ENCODE measurements at regions not wholly inside any gene's neighbourhood (a gene's known extent, or its start where the extent isn't known, plus 50 kb on each side); places are given as distances from the start of the nearest gene placed in this dataset.
"Not testable (repeated sequence)": the region's sequence is repeated elsewhere in the genome, so short reads cannot be mapped to it uniquely, and the experiment has no call there.

GRCh38 chr16:88204131-88205110, 178.3 kb upstream of the ZNF469 start:
- POLR2A ChIA-PET; CTCF ChIA-PET (ENCODE audit: unreplicated experiment); H3K79me2 ChIP-seq (ENCODE audit: insufficient read depth, low read depth, low read length); H3K27ac ChIP-seq (ENCODE audit: low read depth, low read length, poor library complexity, severe bottlenecking); DNase-seq (ENCODE audit: low spot score); H4K20me1 ChIP-seq (ENCODE audit: insufficient read depth, low read length); H2AFZ ChIP-seq (ENCODE audit: low read length); H3K9me3 ChIP-seq (ENCODE audit: low read length); H3K9me2 ChIP-seq (ENCODE audit: insufficient read depth, low read length); H3K4me2 ChIP-seq (ENCODE audit: low read length); H3K36me3 ChIP-seq (ENCODE audit: insufficient read depth, low read length); intact Hi-C loops (cut with micrococcal nuclease; ENCODE audit: unreplicated experiment); H3K4me1 ChIP-seq (ENCODE audit: insufficient read depth, low read length, poor library complexity, severe bottlenecking); BruUV-seq (replicated peaks); H3K4me3 ChIP-seq (ENCODE audit: low read depth, low read length, poor library complexity, severe bottlenecking): not testable (repeated sequence)

GRCh38 chr16:88205482-88205881, 177.3 kb upstream of the ZNF469 start:
- POLR2A ChIA-PET = not testable (repeated sequence)

GRCh38 chr16:88206006-88206405, 176.8 kb upstream of the ZNF469 start:
- not testable (repeated sequence) for BruUV-seq (replicated peaks)

More at GRCh38 chr16:88205482-88205881, 177.3 kb upstream of the ZNF469 start:
- H2AFZ ChIP-seq (ENCODE audit: low read length); H3K9me3 ChIP-seq (ENCODE audit: low read length); DNase-seq (ENCODE audit: low spot score); H3K4me3 ChIP-seq (ENCODE audit: low read depth, low read length, poor library complexity, severe bottlenecking); H3K4me2 ChIP-seq (ENCODE audit: low read length); H3K9me2 ChIP-seq (ENCODE audit: insufficient read depth, low read length); intact Hi-C loops (cut with micrococcal nuclease; ENCODE audit: unreplicated experiment); H4K20me1 ChIP-seq (ENCODE audit: insufficient read depth, low read length); H3K4me1 ChIP-seq (ENCODE audit: insufficient read depth, low read length, poor library complexity, severe bottlenecking); H3K79me2 ChIP-seq (ENCODE audit: insufficient read depth, low read depth, low read length); H3K36me3 ChIP-seq (ENCODE audit: insufficient read depth, low read length); CTCF ChIA-PET (ENCODE audit: unreplicated experiment); H3K27ac ChIP-seq (ENCODE audit: low read depth, low read length, poor library complexity, severe bottlenecking); BruUV-seq (replicated peaks): not testable (repeated sequence)

DNA sequence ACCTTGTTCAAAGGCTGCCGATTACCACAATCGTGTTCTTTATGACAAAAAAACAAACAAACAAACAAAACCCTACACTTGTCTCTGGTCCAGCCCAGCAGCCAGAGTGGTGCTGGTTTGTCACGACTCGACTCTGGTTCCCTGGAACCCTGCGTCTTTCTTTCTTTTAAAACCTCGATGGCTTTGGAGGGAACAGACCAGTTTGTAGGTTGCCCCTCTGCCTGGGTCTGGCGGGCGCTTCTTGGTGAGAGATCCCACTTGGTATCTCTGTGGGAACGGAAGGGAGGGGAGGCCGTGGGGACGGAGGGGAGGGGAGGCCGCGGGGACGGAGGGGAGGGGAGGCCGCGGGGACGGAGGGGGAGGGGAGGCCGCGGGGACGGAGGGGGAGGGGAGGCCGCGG, 176.2 kb upstream of the ZNF469 start:
- H3K4me1 ChIP-seq (ENCODE audit: insufficient read depth, low read length, poor library complexity, severe bottlenecking); H3K9me3 ChIP-seq (ENCODE audit: low read length); H4K20me1 ChIP-seq (ENCODE audit: insufficient read depth, low read length); CTCF ChIA-PET (ENCODE audit: unreplicated experiment); H3K4me2 ChIP-seq (ENCODE audit: low read length); H3K27ac ChIP-seq (ENCODE audit: low read depth, low read length, poor library complexity, severe bottlenecking); H3K36me3 ChIP-seq (ENCODE audit: insufficient read depth, low read length); intact Hi-C loops (cut with micrococcal nuclease; ENCODE audit: unreplicated experiment); DNase-seq (ENCODE audit: low spot score); BruUV-seq (replicated peaks); H3K9me2 ChIP-seq (ENCODE audit: insufficient read depth, low read length); POLR2A ChIA-PET; H3K79me2 ChIP-seq (ENCODE audit: insufficient read depth, low read depth, low read length); H3K4me3 ChIP-seq (ENCODE audit: low read depth, low read length, poor library complexity, severe bottlenecking); H2AFZ ChIP-seq (ENCODE audit: low read length): not testable (repeated sequence)

More at GRCh38 chr16:88206006-88206405, 176.8 kb upstream of the ZNF469 start:
- H3K9me3 ChIP-seq (ENCODE audit: low read length); DNase-seq (ENCODE audit: low spot score); CTCF ChIA-PET (ENCODE audit: unreplicated experiment); H4K20me1 ChIP-seq (ENCODE audit: insufficient read depth, low read length); intact Hi-C loops (cut with micrococcal nuclease; ENCODE audit: unreplicated experiment); H3K4me3 ChIP-seq (ENCODE audit: low read depth, low read length, poor library complexity, severe bottlenecking); H3K27ac ChIP-seq (ENCODE audit: low read depth, low read length, poor library complexity, severe bottlenecking); H3K4me1 ChIP-seq (ENCODE audit: insufficient read depth, low read length, poor library complexity, severe bottlenecking); H3K9me2 ChIP-seq (ENCODE audit: insufficient read depth, low read length); H3K79me2 ChIP-seq (ENCODE audit: insufficient read depth, low read depth, low read length); POLR2A ChIA-PET; H2AFZ ChIP-seq (ENCODE audit: low read length); H3K4me2 ChIP-seq (ENCODE audit: low read length); H3K36me3 ChIP-seq (ENCODE audit: insufficient read depth, low read length): not testable (repeated sequence)

Data from OCI-LY7 (cell line).